ENCODE measurements at regions not wholly inside any gene's neighbourhood (a gene's known extent, or its start where the extent isn't known, plus 50 kb on each side); places are given as distances from the start of the nearest gene placed in this dataset.

DNA sequence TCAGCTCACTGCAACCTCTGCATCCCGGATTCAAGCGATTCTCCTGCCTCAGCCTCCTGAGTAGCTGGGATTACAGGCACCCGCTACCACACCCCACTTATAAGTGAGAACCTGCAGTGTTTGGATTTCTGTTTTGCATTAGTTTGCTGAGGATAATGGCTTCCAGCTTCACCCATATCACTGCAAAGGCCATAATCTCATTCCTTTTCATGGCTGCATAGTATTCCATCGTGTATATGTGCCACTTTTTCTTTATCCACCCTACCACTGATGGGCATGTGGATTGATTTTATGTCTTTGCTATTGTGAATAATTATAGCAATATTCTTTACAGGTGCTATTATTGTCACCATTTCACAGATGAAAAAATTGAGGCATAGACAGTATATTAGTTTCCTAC is 301.0 kb upstream of the MAF start:
- TF ChIP-seq, protein P1, sequence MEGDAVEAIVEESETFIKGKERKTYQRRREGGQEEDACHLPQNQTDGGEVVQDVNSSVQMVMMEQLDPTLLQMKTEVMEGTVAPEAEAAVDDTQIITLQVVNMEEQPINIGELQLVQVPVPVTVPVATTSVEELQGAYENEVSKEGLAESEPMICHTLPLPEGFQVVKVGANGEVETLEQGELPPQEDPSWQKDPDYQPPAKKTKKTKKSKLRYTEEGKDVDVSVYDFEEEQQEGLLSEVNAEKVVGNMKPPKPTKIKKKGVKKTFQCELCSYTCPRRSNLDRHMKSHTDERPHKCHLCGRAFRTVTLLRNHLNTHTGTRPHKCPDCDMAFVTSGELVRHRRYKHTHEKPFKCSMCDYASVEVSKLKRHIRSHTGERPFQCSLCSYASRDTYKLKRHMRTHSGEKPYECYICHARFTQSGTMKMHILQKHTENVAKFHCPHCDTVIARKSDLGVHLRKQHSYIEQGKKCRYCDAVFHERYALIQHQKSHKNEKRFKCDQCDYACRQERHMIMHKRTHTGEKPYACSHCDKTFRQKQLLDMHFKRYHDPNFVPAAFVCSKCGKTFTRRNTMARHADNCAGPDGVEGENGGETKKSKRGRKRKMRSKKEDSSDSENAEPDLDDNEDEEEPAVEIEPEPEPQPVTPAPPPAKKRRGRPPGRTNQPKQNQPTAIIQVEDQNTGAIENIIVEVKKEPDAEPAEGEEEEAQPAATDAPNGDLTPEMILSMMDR (conservative IDR thresholded peaks at IDR 0.05; ENCODE audit: low read length), result no peak
- TF ChIP-seq EZH2phosphoT487 (IDR thresholded peaks at IDR 0.05; ENCODE audit: borderline replicate concordance), result no peak
